Ovary (tissue), 7 donors: ENCODE measurements at regions not wholly inside any gene's neighbourhood (a gene's known extent, or its start where the extent isn't known, plus 50 kb on each side); places are given as distances from the start of the nearest gene placed in this dataset.

ENCODE experiments used
- DNase-seq, 5 donors: peaks; one replicate each; pipeline ENCODE4 v3.0.0-alpha.2; 2019 to 2020
- H3K27ac ChIP-seq, 2 donors: fragments of 200-600 bp; one replicate each; pipeline versions ENCODE4 v1.5.1 to v1.8.0; 2019 to 2022
- H3K27me3 ChIP-seq: fragments of 200-600 bp; one replicate; pipeline ENCODE4 v1.8.0; 2022
- H3K36me3 ChIP-seq: fragments of 200-600 bp; sonication (generic); one replicate; pipeline ENCODE4 v1.5.1; 2019
- H3K4me1 ChIP-seq: one replicate; pipeline ENCODE4 v1.8.1; 2013; ENCODE audit warnings: mild to moderate bottlenecking, moderate library complexity; ENCODE audit not compliant: insufficient read depth
- H3K4me3 ChIP-seq: fragments of 200-600 bp; sonication (generic); one replicate; pipeline ENCODE4 v1.5.1; 2017
- H3K9me3 ChIP-seq, 2 donors: fragments of 200-600 bp in 1 of 2; sonication (generic) in 1 of 2; one replicate each; pipeline versions ENCODE4 v1.5.1 to v1.8.1; 2013 to 2019; ENCODE audit warnings: mild to moderate bottlenecking in 1 of 2, moderate library complexity in 1 of 2
- EP300 ChIP-seq: sonication (generic); formaldehyde crosslinking; IDR thresholded peaks from one replicate; pipeline ENCODE4 v1.6.1; 2017; ENCODE audit warnings: antibody characterized with exemption
- POLR2A ChIP-seq: fragments of 450-650 bp; IDR thresholded peaks from one replicate; pipeline ENCODE4 v1.6.1; 2017; ENCODE audit warnings: antibody characterized with exemption, mild to moderate bottlenecking, moderate library complexity
- WGBS, 3 donors: extraction: QIAGEN DNeasy Blood & Tissue Kit in 1 of 3; methylation state at CpG; one replicate each; pipeline versions ENCODE4 v1.1.5 to v1.1.7; 2013 to 2017; 5-methylcytosine and 5-hydroxymethylcytosine counted together
- intact Hi-C, 4 donors: fragments of 100-400 bp; cut with DNase I; formaldehyde crosslinking; loops; one replicate each; pipeline versions ENCODE4 v1.11.0 to v1.15.1; 2022 to 2023
- TF ChIP-seq, protein P1 (sequence below), 3 donors: fragments of 450-650 bp in 2 of 3; fragments of 200-600 bp in 1 of 3; IDR thresholded peaks; one replicate each; pipeline versions ENCODE4 v1.5.1 to v1.8.0; 2016 to 2022; ENCODE audit warnings: antibody characterized with exemption in 3 of 3, mild to moderate bottlenecking in 1 of 3
- donor health status: DM: no; HTN: no; CAD: no; lungs with moderate emphysema.
- donor health status: DM: no; HTN: no; CAD: no.
- donor health status: Bipolar disorder and iron deficiency.
- donor health status: DM: no; HTN: no; CAD: no.
- donor health status: DM: yes; HTN: yes; CAD: no.

DNA sequence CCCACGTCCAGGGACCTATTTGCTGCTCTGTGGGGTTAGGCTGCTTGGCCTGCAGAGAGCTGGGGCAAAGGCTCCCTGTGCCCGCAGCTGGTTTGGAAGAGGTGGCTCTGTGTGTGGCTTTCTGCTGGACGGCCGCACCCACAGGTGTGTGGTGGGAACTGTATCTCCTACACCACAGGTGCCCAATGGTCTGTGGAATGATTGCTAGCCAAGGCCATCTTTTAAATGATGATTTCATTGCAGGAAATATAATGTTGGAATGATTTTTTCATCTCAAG is 178.4 kb downstream of the DLL1 start:
- peaks cover 3% of the 10 kb centered on the region for H3K4me1 ChIP-seq
- no peak overlapping the region for H3K4me3 ChIP-seq
- TF ChIP-seq POLR2A (no peak), EP300 (no peak)
- TF ChIP-seq, protein P1, sequence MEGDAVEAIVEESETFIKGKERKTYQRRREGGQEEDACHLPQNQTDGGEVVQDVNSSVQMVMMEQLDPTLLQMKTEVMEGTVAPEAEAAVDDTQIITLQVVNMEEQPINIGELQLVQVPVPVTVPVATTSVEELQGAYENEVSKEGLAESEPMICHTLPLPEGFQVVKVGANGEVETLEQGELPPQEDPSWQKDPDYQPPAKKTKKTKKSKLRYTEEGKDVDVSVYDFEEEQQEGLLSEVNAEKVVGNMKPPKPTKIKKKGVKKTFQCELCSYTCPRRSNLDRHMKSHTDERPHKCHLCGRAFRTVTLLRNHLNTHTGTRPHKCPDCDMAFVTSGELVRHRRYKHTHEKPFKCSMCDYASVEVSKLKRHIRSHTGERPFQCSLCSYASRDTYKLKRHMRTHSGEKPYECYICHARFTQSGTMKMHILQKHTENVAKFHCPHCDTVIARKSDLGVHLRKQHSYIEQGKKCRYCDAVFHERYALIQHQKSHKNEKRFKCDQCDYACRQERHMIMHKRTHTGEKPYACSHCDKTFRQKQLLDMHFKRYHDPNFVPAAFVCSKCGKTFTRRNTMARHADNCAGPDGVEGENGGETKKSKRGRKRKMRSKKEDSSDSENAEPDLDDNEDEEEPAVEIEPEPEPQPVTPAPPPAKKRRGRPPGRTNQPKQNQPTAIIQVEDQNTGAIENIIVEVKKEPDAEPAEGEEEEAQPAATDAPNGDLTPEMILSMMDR (IDR thresholded peaks at IDR 0.05) = no peak
- no peaks in the 10 kb centered on the region for H3K27me3 ChIP-seq
- H3K9me3 ChIP-seq = no peaks in the 10 kb centered on the region
- 93 to 95% (median 93%) methylated on average over 4 of the region's 4 CpGs for WGBS, 3 donors
- H3K36me3 ChIP-seq = no peaks in the 10 kb centered on the region
- peak in 1 of 5 donors; percentile 16 for DNase-seq
- intact Hi-C loops = loop anchor here in 1 of 4 donors (10.0 kb wide), 1 partner anchor 258 kb away; no protein-coding TSS in a partner anchor
- H3K27ac ChIP-seq = no peak overlapping the region

DNA sequence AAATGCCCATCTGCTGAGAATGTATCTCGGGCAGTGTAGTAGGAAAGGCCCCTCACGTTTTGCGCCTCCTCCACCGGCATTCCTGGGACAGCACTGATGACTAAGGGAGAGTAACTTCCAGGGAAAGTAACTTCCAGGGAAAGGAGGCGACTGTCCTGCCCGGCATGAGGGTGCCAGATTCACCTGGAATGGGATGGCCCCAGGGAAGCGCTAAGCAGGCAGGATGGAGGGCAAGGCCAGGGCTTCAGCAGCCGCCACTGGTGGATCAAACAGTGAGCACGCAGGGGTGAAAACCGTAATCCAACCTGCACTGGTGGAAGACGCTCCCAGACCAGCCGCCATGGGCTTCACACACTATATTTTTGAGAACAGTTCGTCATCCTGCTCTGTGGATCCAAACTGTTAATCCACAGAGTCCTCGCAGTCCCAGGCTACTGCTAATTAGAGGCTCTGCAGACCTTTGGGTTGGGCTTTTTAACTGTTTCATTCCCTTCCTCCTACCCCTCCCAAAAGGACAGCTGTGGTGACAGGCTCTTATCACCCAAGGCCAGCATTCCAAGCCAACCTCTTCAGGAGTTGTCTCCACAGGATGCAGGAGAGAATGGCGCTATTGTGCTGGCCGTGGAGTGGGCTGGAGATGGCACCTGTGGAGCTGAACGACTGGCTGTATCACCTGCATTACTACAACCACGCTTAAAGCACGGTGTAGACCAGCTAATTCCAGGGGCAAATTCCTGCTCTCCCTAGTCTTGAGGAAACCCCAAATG is 178.9 kb downstream of the DLL1 start:
- intact Hi-C loops = loop anchor here in 1 of 4 donors (10.0 kb wide), 1 partner anchor 257 kb away; no protein-coding TSS in a partner anchor
- no peaks in the 10 kb centered on the region for H3K27me3 ChIP-seq
- 83 to 88% (median 87%) methylated on average over 19 of the region's 19 CpGs for WGBS, 3 donors
- peaks cover 3% of the 10 kb centered on the region for H3K4me1 ChIP-seq
- H3K27ac ChIP-seq = no peak overlapping the region
- no peaks in the 10 kb centered on the region for H3K36me3 ChIP-seq
- no peaks in the 10 kb centered on the region for H3K9me3 ChIP-seq
- TF ChIP-seq EP300 = no peak
- TF ChIP-seq, protein P1 (IDR thresholded peaks at IDR 0.05) = no peak
- no peak for TF ChIP-seq POLR2A
- peak in 3 of 5 donors; percentile 5 to 15 (median 6) for DNase-seq
- H3K4me3 ChIP-seq = no peak overlapping the region

DNA sequence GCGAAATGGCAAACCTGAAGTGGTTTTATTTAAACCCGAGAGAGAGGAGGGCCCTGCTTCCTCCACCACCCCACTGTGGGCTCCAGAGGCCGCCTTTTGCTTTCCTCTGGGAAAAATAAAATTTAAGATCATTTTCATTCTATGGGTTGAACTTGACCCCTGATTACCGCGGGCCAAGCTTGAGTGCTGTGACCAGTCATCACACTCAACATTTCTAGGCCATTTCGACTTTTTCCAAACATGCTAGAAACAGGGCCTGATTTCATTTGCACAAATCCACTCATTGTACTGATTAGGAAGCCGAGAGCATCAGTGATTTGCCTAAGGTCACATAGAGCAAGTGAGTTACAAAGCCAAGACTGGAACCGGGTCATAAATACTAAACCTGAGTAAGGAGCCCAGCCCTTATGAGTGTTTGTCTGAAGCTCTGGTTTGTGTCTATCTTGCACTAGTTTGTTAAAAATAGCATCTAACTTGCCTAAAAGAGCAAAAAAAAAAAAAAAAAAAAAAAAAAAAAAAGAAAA is 179.7 kb downstream of the DLL1 start:
- TF ChIP-seq POLR2A (no peak), EP300 (no peak)
- TF ChIP-seq, protein P1 (IDR thresholded peaks at IDR 0.05) = no peak
- Histone ChIP-seq H3K4me1 (peaks cover 3% of the 10 kb centered on the region), H3K36me3 (no peaks in the 10 kb centered on the region), H3K9me3 (no peaks in the 10 kb centered on the region), H3K27ac (no peak overlapping the region), H3K27me3 (no peaks in the 10 kb centered on the region), H3K4me3 (no peak overlapping the region)
- intact Hi-C loops = loop anchor here in 1 of 4 donors (10.0 kb wide), 1 partner anchor 256 kb away; no protein-coding TSS in a partner anchor
- peak in 2 of 5 donors; percentile 2 to 4 for DNase-seq
- WGBS, 3 donors = 77 to 86% (median 84%) methylated on average over 8 of the region's 8 CpGs

DNA sequence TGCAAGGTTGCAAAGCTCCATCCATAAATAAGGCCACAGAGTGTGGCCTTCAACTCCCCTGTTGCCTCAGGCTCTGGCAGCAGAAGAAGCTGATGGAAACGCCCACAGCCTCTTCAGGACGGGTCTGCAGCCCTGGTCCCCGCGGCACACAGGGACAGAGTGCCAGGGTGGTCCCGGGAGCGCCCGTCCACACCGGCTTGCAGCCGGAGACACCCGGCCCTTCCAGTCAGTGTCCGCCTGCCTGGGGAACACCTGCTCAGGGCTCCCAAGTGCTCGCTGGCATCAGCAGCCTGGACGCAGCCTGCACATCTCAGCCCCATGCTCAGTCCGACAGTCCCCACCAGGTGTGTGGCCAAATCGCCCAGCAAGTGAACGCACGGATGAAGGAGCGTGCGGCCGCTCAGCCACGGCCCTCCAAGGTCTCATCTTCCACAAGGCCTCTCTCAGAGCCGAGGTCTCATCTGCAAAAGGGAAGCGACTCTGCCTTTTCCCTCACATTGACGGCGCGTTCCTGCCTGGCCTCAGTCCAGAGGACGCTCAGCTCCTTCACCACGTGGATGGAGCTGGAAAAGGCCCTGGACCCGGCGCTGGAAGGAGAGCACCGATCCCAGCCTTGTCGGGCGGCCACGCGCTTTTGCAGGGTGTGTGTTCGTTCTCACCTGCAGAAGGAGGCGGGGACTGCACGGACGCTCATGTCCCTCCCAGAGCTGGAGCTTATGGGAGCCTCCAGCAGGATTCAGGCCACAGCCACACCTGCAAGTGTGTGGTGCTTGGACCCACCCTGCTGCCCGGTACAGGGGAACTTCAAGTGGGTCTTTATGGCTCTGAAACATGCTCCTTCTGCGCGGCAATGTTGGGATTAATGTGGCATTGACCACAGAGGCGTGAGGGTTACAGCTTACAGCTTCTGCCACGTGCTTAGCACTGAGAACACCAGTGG is 180.4 kb downstream of the DLL1 start:
- Histone ChIP-seq H3K4me3 (no peak overlapping the region), H3K4me1 (peaks cover 3% of the 10 kb centered on the region), H3K36me3 (no peaks in the 10 kb centered on the region), H3K9me3 (no peaks in the 10 kb centered on the region), H3K27me3 (no peaks in the 10 kb centered on the region), H3K27ac (no peak overlapping the region)
- peak in 4 of 5 donors; percentile 5 to 34 (median 9) for DNase-seq
- TF ChIP-seq EP300 (no peak), POLR2A (no peak)
- TF ChIP-seq, protein P1 (IDR thresholded peaks at IDR 0.05) = no peak
- intact Hi-C loops = loop anchor here in 1 of 4 donors (10.0 kb wide), 1 partner anchor 256 kb away; no protein-coding TSS in a partner anchor
- WGBS, 3 donors = 84 to 92% (median 86%) methylated on average over 43 to 44 of the region's 44 CpGs
